IMR-90 (cell line): ENCODE measurements at regions not wholly inside any gene's neighbourhood (a gene's known extent, or its start where the extent isn't known, plus 50 kb on each side); places are given as distances from the start of the nearest gene placed in this dataset.

ENCODE experiments used
- ATAC-seq: fragments of 200-7000 bp; cut with Tn5 transposase; 2 replicates; pipeline ENCODE4 v1.9.1; 2020; ENCODE audit warnings: low read depth, mild to moderate bottlenecking, moderate library complexity
- BruUV-seq: library from RNA; stranded (reverse); fragments of 400-500 nt; replicated peaks from 2 replicates; lab custom pipeline; 2021; lab: Mats Ljungman, UMichigan
- CTCF ChIA-PET: fragments of 300-600 bp; formaldehyde crosslinking; extraction: SDS; loops from one replicate; lab custom pipeline; 2021; ENCODE audit warnings: antibody characterized with exemption; lab: Yijun Ruan, JAX
- POLR2A ChIA-PET: fragments of 300-600 bp; sonication (Branson Sonifier 250); formaldehyde crosslinking; loops from one replicate; lab custom pipeline; 2022; ENCODE audit warnings: antibody characterized with exemption; ENCODE audit not compliant: unreplicated experiment; lab: Charles Lee
- DNase-seq: peaks from one replicate; pipeline ENCODE4 v3.0.0; 2013
- H2AFZ ChIP-seq: replicated peaks from 2 replicates; pipeline ENCODE3; 2013; ENCODE audit warnings: low read length, mild to moderate bottlenecking; ENCODE audit not compliant: poor library complexity
- H2AK5ac ChIP-seq: 2 replicates; pipeline ENCODE4 v1.6.1; 2013; ENCODE audit warnings: low read depth, low read length, inconsistent platforms
- H2AK9ac ChIP-seq: replicated peaks from 2 replicates; pipeline ENCODE3; 2013; ENCODE audit warnings: mild to moderate bottlenecking, low read depth, low read length, moderate library complexity; ENCODE audit not compliant: poor library complexity
- H2BK120ac ChIP-seq: 2 replicates; pipeline ENCODE4 v1.6.1; 2013; ENCODE audit warnings: low read depth, low read length, inconsistent platforms
- H2BK15ac ChIP-seq: 3 replicates; pipeline ENCODE4 v1.6.1; 2013; ENCODE audit warnings: low read depth, low read length, inconsistent platforms
- H2BK20ac ChIP-seq: 2 replicates; pipeline ENCODE4 v1.6.1; 2013; ENCODE audit warnings: low read depth, mild to moderate bottlenecking, inconsistent platforms, low read length, moderate library complexity
- H2BK5ac ChIP-seq: 2 replicates; pipeline ENCODE4 v1.6.1; 2013; ENCODE audit warnings: mild to moderate bottlenecking, low read depth, low read length, inconsistent platforms; ENCODE audit not compliant: poor library complexity, severe bottlenecking
- H3K14ac ChIP-seq: replicated peaks from 2 replicates; pipeline ENCODE4 v1.6.1; 2013; ENCODE audit warnings: low read depth, low read length, inconsistent platforms
- H3K18ac ChIP-seq: 2 replicates; pipeline ENCODE4 v1.6.1; 2013; ENCODE audit warnings: low read depth, low read length, control low read depth
- H3K23ac ChIP-seq: 2 replicates; pipeline ENCODE4 v1.6.1; 2013; ENCODE audit warnings: low read depth, low read length, inconsistent platforms
- H3K27ac ChIP-seq: 2 replicates; pipeline ENCODE4 v1.5.1; 2013; ENCODE audit warnings: mild to moderate bottlenecking, control low read depth, low read length; ENCODE audit not compliant: insufficient read depth
- H3K27me3 ChIP-seq: 2 replicates; pipeline ENCODE4 v1.6.1; 2013; ENCODE audit warnings: low read length; ENCODE audit not compliant: control insufficient read depth, insufficient read depth
- H3K36me3 ChIP-seq: 2 replicates; pipeline ENCODE4 v1.6.1; 2013; ENCODE audit warnings: low read length, mixed read lengths; ENCODE audit not compliant: control insufficient read depth, insufficient read depth
- H3K4ac ChIP-seq: 2 replicates; pipeline ENCODE4 v1.6.1; 2013; ENCODE audit warnings: low read depth, low read length, inconsistent platforms
- H3K4me1 ChIP-seq: 2 replicates; pipeline ENCODE4 v1.6.1; 2013; ENCODE audit warnings: low read length, mixed read lengths; ENCODE audit not compliant: control insufficient read depth, insufficient read depth
- H3K4me2 ChIP-seq: 2 replicates; pipeline ENCODE4 v1.6.1; 2013; ENCODE audit warnings: low read depth, mild to moderate bottlenecking, control low read depth, low read length, moderate library complexity
- H3K4me3 ChIP-seq: 2 replicates; pipeline ENCODE4 v1.5.1; 2013; ENCODE audit warnings: low read depth, mild to moderate bottlenecking, control low read depth, low read length, moderate library complexity; ENCODE audit not compliant: insufficient read depth
- H3K56ac ChIP-seq: 2 replicates; pipeline ENCODE4 v1.6.1; 2013; ENCODE audit warnings: low read length, inconsistent platforms; ENCODE audit not compliant: insufficient read depth; ENCODE audit errors: extremely low read depth
- H3K79me1 ChIP-seq, 2 experiments: 2 replicates each; pipeline ENCODE4 v1.6.1; 2013; ENCODE audit warnings: low read length in 2 of 2, inconsistent platforms in 1 of 2, low read depth in 1 of 2
- H3K9ac ChIP-seq: 2 replicates; pipeline ENCODE4 v1.6.1; 2013; ENCODE audit warnings: low read depth, low read length, control low read depth
- H3K9me1 ChIP-seq: 2 replicates; pipeline ENCODE4 v1.6.1; 2013; ENCODE audit warnings: low read length, inconsistent platforms; ENCODE audit not compliant: insufficient read depth
- H3K9me3 ChIP-seq: 2 replicates; pipeline ENCODE4 v1.6.1; 2013; ENCODE audit warnings: low read length; ENCODE audit not compliant: control insufficient read depth, insufficient read depth
- H4K20me1 ChIP-seq: 2 replicates; pipeline ENCODE4 v1.6.1; 2013; ENCODE audit warnings: low read length, inconsistent platforms; ENCODE audit not compliant: insufficient read depth
- H4K5ac ChIP-seq: 2 replicates; pipeline ENCODE4 v1.6.1; 2013; ENCODE audit warnings: mild to moderate bottlenecking, low read depth, low read length, control low read depth
- H4K8ac ChIP-seq, 2 experiments: 2 replicates each; pipeline ENCODE4 v1.6.1; 2013; ENCODE audit warnings: low read depth in 2 of 2, low read length in 2 of 2, control low read depth in 1 of 2, inconsistent platforms in 1 of 2
- H4K91ac ChIP-seq: 2 replicates; pipeline ENCODE4 v1.6.1; 2013; ENCODE audit warnings: low read depth, low read length, inconsistent platforms; ENCODE audit not compliant: insufficient read depth
- SMC3 ChIP-seq: fragments of 150-350 bp; IDR thresholded peaks from 2 replicates; pipeline ENCODE4 v1.6.1; 2016; ENCODE audit warnings: low read depth, mild to moderate bottlenecking, antibody characterized with exemption, low read length, moderate library complexity
- WGBS, 2 experiments: methylation state at CpG; one replicate each; pipeline versions ENCODE4 v1.1.5 to v1.1.7; 2013; ENCODE audit warnings: missing lambda C conversion rate in 2 of 2; ENCODE audit not compliant: insufficient read length in 1 of 2; ENCODE audit errors: extremely low coverage in 2 of 2; 5-methylcytosine and 5-hydroxymethylcytosine counted together
- dilution Hi-C: fragments of 300-500 bp; cut with HindIII; formaldehyde crosslinking; loops from one replicate; pipeline ENCODE4 v1.14.3; 2018; ENCODE audit warnings: low sequenced_read_pairs; ENCODE audit not compliant: unreplicated experiment
- in situ Hi-C: fragments of 300-500 bp; cut with MboI; formaldehyde crosslinking; loops from 3 replicates; pipeline ENCODE4 v1.14.3; 2019; ENCODE audit warnings: low sequenced_read_pairs, inconsistent platforms, mixed read lengths
- intact Hi-C: fragments of 100-400 bp; cut with micrococcal nuclease; formaldehyde crosslinking; loops from 2 replicates; pipeline ENCODE4 v1.10.0; 2022

DNA sequence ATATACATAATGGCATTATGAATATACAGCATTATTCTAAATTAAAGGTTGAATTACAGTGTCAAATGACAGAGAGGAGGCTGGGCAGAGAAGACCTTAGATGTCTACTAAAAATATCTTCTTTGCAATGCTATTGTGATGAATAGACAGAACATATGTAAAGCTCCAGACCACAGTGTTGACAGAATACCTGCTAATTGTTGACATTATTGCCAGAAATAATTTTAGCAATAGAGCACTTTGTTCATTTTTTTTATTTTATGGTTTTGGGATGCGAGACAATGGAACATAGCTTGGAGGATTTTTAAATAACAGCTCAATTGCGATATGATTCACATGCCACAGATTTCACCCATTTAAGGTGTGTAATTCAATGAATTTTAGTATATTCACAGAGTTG is 508.8 kb downstream of the PSAT1 start:
- no CpG with 5 or more reads among the region's 2 CpGs for WGBS, 2 experiments
- in situ Hi-C loops = no loop called here

More for the DNA sequence above, 508.8 kb downstream of the PSAT1 start:
- H3K23ac ChIP-seq = no peak overlapping the region
- no peaks in the 10 kb centered on the region for H3K9me3 ChIP-seq
- no peak overlapping the region for H2BK5ac ChIP-seq
- no peak overlapping the region for H3K4ac ChIP-seq
- no peak overlapping the region for H3K4me2 ChIP-seq
- no peaks in the 10 kb centered on the region for H3K4me1 ChIP-seq
- no peak overlapping the region for H3K9ac ChIP-seq
- no peak overlapping the region for H2AFZ ChIP-seq
- no peaks in the 10 kb centered on the region for H3K36me3 ChIP-seq
- no peak overlapping the region for H3K4me3 ChIP-seq
- H3K18ac ChIP-seq = no peak overlapping the region
- no peaks in the 10 kb centered on the region for H4K20me1 ChIP-seq
- intact Hi-C loops = no loop called here
- DNase-seq (no peak), ATAC-seq (no peak)
- no peak overlapping the region for H2BK15ac ChIP-seq
- no peak overlapping the region for H3K27ac ChIP-seq
- H4K91ac ChIP-seq = no peak overlapping the region
- H3K14ac ChIP-seq = no peak overlapping the region
- no peak overlapping the region for H2BK120ac ChIP-seq
- no peak overlapping the region for H4K5ac ChIP-seq
- no peaks in the 10 kb centered on the region for H3K79me1 ChIP-seq
- BruUV-seq = no TSS peak
- H3K56ac ChIP-seq = no peak overlapping the region
- no peak overlapping the region for H2AK9ac ChIP-seq
- no peaks in the 10 kb centered on the region for H3K9me1 ChIP-seq
- dilution Hi-C loops = no loop called here
- no peaks in the 10 kb centered on the region for H3K27me3 ChIP-seq
- ChIA-PET POLR2A (no interaction called here), CTCF (interaction anchor here (0.6 kb wide), 1 partner anchor 19 kb away, joined by 8 read pairs; no protein-coding TSS in a partner anchor)
- no peak overlapping the region for H2AK5ac ChIP-seq
- TF ChIP-seq SMC3 = no peak
- no peak overlapping the region for H4K8ac ChIP-seq
- no peak overlapping the region for H2BK20ac ChIP-seq
